ENCODE measurements at regions not wholly inside any gene's neighbourhood (a gene's known extent, or its start where the extent isn't known, plus 50 kb on each side); places are given as distances from the start of the nearest gene placed in this dataset.

DNA sequence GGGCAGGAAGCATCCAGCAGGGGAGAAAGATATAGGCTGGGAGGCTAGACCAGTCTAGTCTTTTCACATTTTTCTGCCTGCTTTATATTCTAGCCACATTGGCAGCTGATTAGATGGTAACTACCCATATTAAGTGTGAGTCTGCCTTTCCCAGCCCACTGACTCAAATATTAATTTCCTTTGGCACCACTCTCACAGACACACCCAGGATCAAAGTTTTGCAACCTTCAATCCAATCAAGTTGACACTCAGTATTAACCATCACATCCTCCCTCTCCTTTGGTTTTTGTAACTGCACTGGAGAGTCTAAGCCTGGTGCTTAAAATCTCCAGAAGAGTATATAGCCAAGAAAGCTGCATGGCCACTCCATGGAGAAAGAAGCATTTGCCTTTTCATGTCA, 560.4 kb downstream of the GRXCR1 start:
- TF ChIP-seq FOXP2 (optimal IDR thresholded peaks at IDR 0.05; ENCODE audit: borderline replicate concordance, extremely low read depth, extremely low read length, insufficient read depth) (no peak), SIN3A (IDR thresholded peaks at IDR 0.05; ENCODE audit: borderline replicate concordance, insufficient read depth, low read length) (no peak), POLR2AphosphoS5 (IDR thresholded peaks at IDR 0.05; ENCODE audit: low read depth, low read length) (no peak), TAF1 (IDR thresholded peaks at IDR 0.05; ENCODE audit: borderline replicate concordance, insufficient read depth, low read length) (no peak)
- TF ChIP-seq, protein P1, sequence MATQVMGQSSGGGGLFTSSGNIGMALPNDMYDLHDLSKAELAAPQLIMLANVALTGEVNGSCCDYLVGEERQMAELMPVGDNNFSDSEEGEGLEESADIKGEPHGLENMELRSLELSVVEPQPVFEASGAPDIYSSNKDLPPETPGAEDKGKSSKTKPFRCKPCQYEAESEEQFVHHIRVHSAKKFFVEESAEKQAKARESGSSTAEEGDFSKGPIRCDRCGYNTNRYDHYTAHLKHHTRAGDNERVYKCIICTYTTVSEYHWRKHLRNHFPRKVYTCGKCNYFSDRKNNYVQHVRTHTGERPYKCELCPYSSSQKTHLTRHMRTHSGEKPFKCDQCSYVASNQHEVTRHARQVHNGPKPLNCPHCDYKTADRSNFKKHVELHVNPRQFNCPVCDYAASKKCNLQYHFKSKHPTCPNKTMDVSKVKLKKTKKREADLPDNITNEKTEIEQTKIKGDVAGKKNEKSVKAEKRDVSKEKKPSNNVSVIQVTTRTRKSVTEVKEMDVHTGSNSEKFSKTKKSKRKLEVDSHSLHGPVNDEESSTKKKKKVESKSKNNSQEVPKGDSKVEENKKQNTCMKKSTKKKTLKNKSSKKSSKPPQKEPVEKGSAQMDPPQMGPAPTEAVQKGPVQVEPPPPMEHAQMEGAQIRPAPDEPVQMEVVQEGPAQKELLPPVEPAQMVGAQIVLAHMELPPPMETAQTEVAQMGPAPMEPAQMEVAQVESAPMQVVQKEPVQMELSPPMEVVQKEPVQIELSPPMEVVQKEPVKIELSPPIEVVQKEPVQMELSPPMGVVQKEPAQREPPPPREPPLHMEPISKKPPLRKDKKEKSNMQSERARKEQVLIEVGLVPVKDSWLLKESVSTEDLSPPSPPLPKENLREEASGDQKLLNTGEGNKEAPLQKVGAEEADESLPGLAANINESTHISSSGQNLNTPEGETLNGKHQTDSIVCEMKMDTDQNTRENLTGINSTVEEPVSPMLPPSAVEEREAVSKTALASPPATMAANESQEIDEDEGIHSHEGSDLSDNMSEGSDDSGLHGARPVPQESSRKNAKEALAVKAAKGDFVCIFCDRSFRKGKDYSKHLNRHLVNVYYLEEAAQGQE (IDR thresholded peaks at IDR 0.05; ENCODE audit: insufficient read depth in 1 of 2, low read depth in 2 of 2, low read length in 2 of 2): no peak

DNA sequence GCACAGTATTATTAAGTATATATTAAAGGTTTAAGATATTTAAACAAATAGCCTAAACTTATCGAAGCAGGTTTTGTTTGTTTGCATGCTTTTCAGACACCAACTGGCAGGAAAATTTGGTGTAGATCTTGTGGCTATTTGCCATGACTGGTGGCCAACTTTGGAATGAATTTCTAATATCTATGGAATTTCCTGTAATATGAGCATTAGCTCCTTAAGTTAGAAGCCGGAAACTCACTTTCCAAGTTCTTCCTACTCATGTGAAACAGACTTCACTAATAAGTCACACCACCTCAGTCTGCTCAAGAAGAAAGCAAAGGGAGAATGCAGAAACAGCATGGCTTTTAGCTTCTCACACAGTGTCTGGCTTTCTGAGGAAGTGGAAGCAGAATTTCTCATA, 563.9 kb downstream of the GRXCR1 start:
- TF ChIP-seq POLR2AphosphoS5 (IDR thresholded peaks at IDR 0.05; ENCODE audit: low read depth, low read length): no peak
- TF ChIP-seq SIN3A (IDR thresholded peaks at IDR 0.05; ENCODE audit: borderline replicate concordance, insufficient read depth, low read length): no peak
- TF ChIP-seq TAF1 (IDR thresholded peaks at IDR 0.05; ENCODE audit: borderline replicate concordance, insufficient read depth, low read length): no peak
- TF ChIP-seq, protein P1 (IDR thresholded peaks at IDR 0.05; ENCODE audit: insufficient read depth in 1 of 2, low read depth in 2 of 2, low read length in 2 of 2): no peak
- TF ChIP-seq FOXP2 (optimal IDR thresholded peaks at IDR 0.05; ENCODE audit: borderline replicate concordance, extremely low read depth, extremely low read length, insufficient read depth): no peak

DNA sequence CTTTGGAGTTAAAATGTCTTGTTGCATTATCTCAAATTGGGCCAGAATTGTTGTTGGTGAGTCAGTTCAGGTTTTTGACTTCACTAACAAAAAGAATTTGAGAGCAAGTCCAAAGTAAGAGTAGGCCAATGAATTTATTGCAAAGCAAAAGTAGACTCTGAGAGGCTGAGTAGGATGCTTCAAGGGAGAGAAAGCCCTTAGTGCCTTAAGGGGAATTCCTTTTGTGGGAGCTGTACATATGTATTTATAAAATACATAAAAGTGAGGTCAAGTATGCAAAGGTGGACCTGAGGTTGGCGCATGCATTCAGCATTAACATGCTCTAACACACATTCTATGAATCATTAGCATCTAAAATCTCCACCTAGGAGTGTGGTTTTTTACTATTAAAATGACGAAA, 565.4 kb downstream of the GRXCR1 start:
- no peak for TF ChIP-seq SIN3A (IDR thresholded peaks at IDR 0.05; ENCODE audit: borderline replicate concordance, insufficient read depth, low read length)
- TF ChIP-seq FOXP2 (optimal IDR thresholded peaks at IDR 0.05; ENCODE audit: borderline replicate concordance, extremely low read depth, extremely low read length, insufficient read depth): no peak
- TF ChIP-seq TAF1 (IDR thresholded peaks at IDR 0.05; ENCODE audit: borderline replicate concordance, insufficient read depth, low read length): no peak
- TF ChIP-seq POLR2AphosphoS5 (IDR thresholded peaks at IDR 0.05; ENCODE audit: low read depth, low read length): no peak
- TF ChIP-seq, protein P1 (IDR thresholded peaks at IDR 0.05; ENCODE audit: insufficient read depth in 1 of 2, low read depth in 2 of 2, low read length in 2 of 2): no peak

DNA sequence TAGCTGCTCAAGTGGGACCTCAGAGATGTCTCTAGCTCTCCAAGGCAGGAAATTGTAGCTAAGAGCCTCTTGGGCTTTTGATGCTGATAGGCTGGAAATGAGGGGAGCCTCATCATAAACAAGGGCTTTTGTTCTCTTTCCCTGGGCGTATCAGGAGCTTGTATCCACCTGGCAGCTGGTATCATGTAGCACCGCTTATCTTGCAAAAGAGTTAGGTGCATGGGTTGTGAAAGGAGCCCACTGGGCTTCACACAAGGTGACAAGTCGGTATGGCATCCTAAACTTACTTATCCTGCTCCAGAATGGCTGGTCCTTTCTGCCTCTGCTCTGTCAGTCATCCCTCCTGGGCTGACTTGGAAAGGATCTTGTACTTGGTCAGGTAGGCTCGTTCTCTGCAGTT, 565.8 kb downstream of the GRXCR1 start:
- TF ChIP-seq, protein P1 (IDR thresholded peaks at IDR 0.05; ENCODE audit: insufficient read depth in 1 of 2, low read depth in 2 of 2, low read length in 2 of 2): no peak
- no peak for TF ChIP-seq TAF1 (IDR thresholded peaks at IDR 0.05; ENCODE audit: borderline replicate concordance, insufficient read depth, low read length)
- TF ChIP-seq FOXP2 (optimal IDR thresholded peaks at IDR 0.05; ENCODE audit: borderline replicate concordance, extremely low read depth, extremely low read length, insufficient read depth): no peak
- TF ChIP-seq POLR2AphosphoS5 (IDR thresholded peaks at IDR 0.05; ENCODE audit: low read depth, low read length): no peak
- no peak for TF ChIP-seq SIN3A (IDR thresholded peaks at IDR 0.05; ENCODE audit: borderline replicate concordance, insufficient read depth, low read length)

DNA sequence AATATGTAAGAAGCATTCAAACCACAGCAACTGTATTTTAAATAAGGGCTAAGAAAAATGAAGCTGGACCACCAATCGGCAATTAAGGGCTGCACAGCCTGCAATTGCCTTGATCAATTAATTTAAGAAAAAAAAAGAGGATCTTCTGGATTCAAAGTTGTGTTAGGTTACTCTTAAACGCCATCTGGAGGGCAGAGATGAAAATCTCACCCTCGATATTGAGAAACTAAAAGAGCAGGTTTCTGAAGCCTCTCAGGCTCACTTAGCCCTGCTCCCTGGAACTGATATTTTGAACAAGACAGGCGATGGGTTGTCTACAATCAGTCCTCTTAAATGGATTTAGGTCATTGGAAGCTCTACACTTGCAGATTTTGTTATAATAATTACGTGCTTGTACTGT, 579.4 kb downstream of the GRXCR1 start:
- no peak for TF ChIP-seq SIN3A (IDR thresholded peaks at IDR 0.05; ENCODE audit: borderline replicate concordance, insufficient read depth, low read length)
- TF ChIP-seq POLR2AphosphoS5 (IDR thresholded peaks at IDR 0.05; ENCODE audit: low read depth, low read length): no peak
- TF ChIP-seq, protein P1 (IDR thresholded peaks at IDR 0.05; ENCODE audit: insufficient read depth in 1 of 2, low read depth in 2 of 2, low read length in 2 of 2): no peak
- no peak for TF ChIP-seq TAF1 (IDR thresholded peaks at IDR 0.05; ENCODE audit: borderline replicate concordance, insufficient read depth, low read length)
- no peak for TF ChIP-seq FOXP2 (optimal IDR thresholded peaks at IDR 0.05; ENCODE audit: borderline replicate concordance, extremely low read depth, extremely low read length, insufficient read depth)
